ENCODE measurements at regions not wholly inside any gene's neighbourhood (a gene's known extent, or its start where the extent isn't known, plus 50 kb on each side); places are given as distances from the start of the nearest gene placed in this dataset.

GRCh38 chr4:154107337-154107736 lies 318.5 kb upstream of the SFRP2 start:
- Histone ChIP-seq H3K27ac (ENCODE audit: low read length) (no peak overlapping the region), H3K4me3 (ENCODE audit: control insufficient read depth in 1 of 2, extremely low read depth in 1 of 2, low read length in 1 of 2) (no peak overlapping the region), H3K4me1 (ENCODE audit: control insufficient read depth in 1 of 2, extremely low read depth in 1 of 2, insufficient read depth in 2 of 2, low read length in 2 of 2) (no peaks in the 10 kb centered on the region), H3K36me3 (ENCODE audit: control insufficient read depth in 2 of 2, extremely low read depth in 1 of 2, insufficient read depth in 1 of 2, low read length in 1 of 2) (no peaks in the 10 kb centered on the region), H3K27me3 (replicated peaks in 1 of 2; ENCODE audit: control insufficient read depth in 2 of 2, extremely low read depth in 1 of 2, insufficient read depth in 2 of 2, low read length in 1 of 2) (no peaks in the 10 kb centered on the region), H3K9me3 (no peaks in the 10 kb centered on the region)
- no CpG with 5 or more reads among the region's 2 CpGs for WGBS (ENCODE audit: insufficient coverage)
- Mint-ChIP-seq H3K9me3 (peaks cover 3 to 4% (median 3%) of the 10 kb centered on the region in 3 donors), H3K36me3 (no peaks in the 10 kb centered on the region), H3K27ac (no peak overlapping the region), H3K4me3 (no peak overlapping the region), H3K4me1 (no peaks in the 10 kb centered on the region), H3K27me3 (peaks cover 21 to 24% of the 10 kb centered on the region in 2 donors)
- ChIA-PET POLR2A (no interaction called here), CTCF (no interaction called here)
- no peak for DNase-seq
- ATAC-seq (replicated peaks in 1 of 4), result no peak

- no peak overlapping the region for H3K27ac ChIP-seq (ENCODE audit: low read length)
- H3K4me3 ChIP-seq (ENCODE audit: control insufficient read depth in 1 of 2, extremely low read depth in 1 of 2, low read length in 1 of 2), result no peak overlapping the region
- Mint-ChIP-seq H3K27me3 (peaks cover 3 to 5% of the 10 kb centered on the region in 2 donors), H3K4me3 (no peak overlapping the region), H3K9me3 (no peaks in the 10 kb centered on the region), H3K36me3 (no peaks in the 10 kb centered on the region), H3K4me1 (no peaks in the 10 kb centered on the region), H3K27ac (no peak overlapping the region)
- H3K4me1 ChIP-seq (ENCODE audit: control insufficient read depth in 1 of 2, extremely low read depth in 1 of 2, insufficient read depth in 2 of 2, low read length in 2 of 2), result no peaks in the 10 kb centered on the region
- CTCF ChIA-PET, result no interaction called here
- 0% methylated on average over 1 of the region's 2 CpGs for WGBS (ENCODE audit: insufficient coverage)
- ATAC-seq (replicated peaks in 1 of 4), result no peak
- H3K9me3 ChIP-seq, result no peaks in the 10 kb centered on the region
- H3K36me3 ChIP-seq (ENCODE audit: control insufficient read depth in 2 of 2, extremely low read depth in 1 of 2, insufficient read depth in 1 of 2, low read length in 1 of 2), result no peaks in the 10 kb centered on the region
- POLR2A ChIA-PET, result no interaction called here
- no peak for DNase-seq
- no peaks in the 10 kb centered on the region for H3K27me3 ChIP-seq (replicated peaks in 1 of 2; ENCODE audit: control insufficient read depth in 2 of 2, extremely low read depth in 1 of 2, insufficient read depth in 2 of 2, low read length in 1 of 2)
Measured at GRCh38 chr4:154088741-154089140, 299.9 kb upstream of the SFRP2 start.

DNA sequence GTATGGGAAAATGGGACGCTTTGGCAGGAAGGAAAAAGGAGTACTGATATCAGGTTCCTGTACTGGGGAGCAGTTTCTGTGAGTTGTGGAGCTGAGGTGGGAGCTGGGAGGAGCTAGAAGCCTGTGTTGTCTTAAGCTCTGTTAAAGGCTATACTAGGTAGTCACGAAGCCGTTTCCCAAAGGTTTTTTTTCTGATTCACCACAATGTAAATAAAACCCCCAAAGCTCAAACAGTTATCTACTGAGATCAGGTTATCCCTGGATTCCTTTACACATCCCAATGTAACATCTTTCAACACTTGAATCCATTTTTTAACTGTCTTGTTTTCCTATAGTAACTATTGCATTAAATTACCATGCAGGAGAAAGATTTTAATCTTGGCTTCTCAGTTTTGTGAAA lies 297.4 kb upstream of the SFRP2 start:
- no peak overlapping the region for H3K4me3 ChIP-seq (ENCODE audit: control insufficient read depth in 1 of 2, extremely low read depth in 1 of 2, low read length in 1 of 2)
- H3K9me3 Mint-ChIP-seq, result no peaks in the 10 kb centered on the region
- peaks cover 2 to 4% of the 10 kb centered on the region in 2 donors for H3K27me3 Mint-ChIP-seq
- no peaks in the 10 kb centered on the region for H3K36me3 Mint-ChIP-seq
- H3K27me3 ChIP-seq (replicated peaks in 1 of 2; ENCODE audit: control insufficient read depth in 2 of 2, extremely low read depth in 1 of 2, insufficient read depth in 2 of 2, low read length in 1 of 2), result no peaks in the 10 kb centered on the region
- POLR2A ChIA-PET, result interaction anchor here in 1 of 2 donors (0.6 kb wide), 1 partner anchor 16 kb away, joined by 3 read pairs; no protein-coding TSS in a partner anchor
- ATAC-seq (replicated peaks in 1 of 4) (no peak), DNase-seq (no peak)
- H3K27ac Mint-ChIP-seq, result no peak overlapping the region
- no peaks in the 10 kb centered on the region for H3K4me1 Mint-ChIP-seq
- H3K4me3 Mint-ChIP-seq, result no peak overlapping the region
- H3K27ac ChIP-seq (ENCODE audit: low read length), result no peak overlapping the region
- CTCF ChIA-PET, result no interaction called here
- H3K36me3 ChIP-seq (ENCODE audit: control insufficient read depth in 2 of 2, extremely low read depth in 1 of 2, insufficient read depth in 1 of 2, low read length in 1 of 2), result no peaks in the 10 kb centered on the region
- H3K9me3 ChIP-seq, result no peaks in the 10 kb centered on the region
- no peaks in the 10 kb centered on the region for H3K4me1 ChIP-seq (ENCODE audit: control insufficient read depth in 1 of 2, extremely low read depth in 1 of 2, insufficient read depth in 2 of 2, low read length in 2 of 2)
- 20% methylated on average over 1 of the region's 3 CpGs for WGBS (ENCODE audit: insufficient coverage)

- no peak for DNase-seq
- peaks cover 4 to 10% of the 10 kb centered on the region in 2 donors for H3K27me3 Mint-ChIP-seq
- no peaks in the 10 kb centered on the region for H3K36me3 Mint-ChIP-seq
- H3K4me1 ChIP-seq (ENCODE audit: control insufficient read depth in 1 of 2, extremely low read depth in 1 of 2, insufficient read depth in 2 of 2, low read length in 2 of 2), result no peaks in the 10 kb centered on the region
- no peaks in the 10 kb centered on the region for H3K9me3 ChIP-seq
- H3K4me3 Mint-ChIP-seq, result no peak overlapping the region
- H3K27ac Mint-ChIP-seq, result no peak overlapping the region
- H3K9me3 Mint-ChIP-seq, result no peaks in the 10 kb centered on the region
- no CpG with 5 or more reads among the region's 1 CpG for WGBS (ENCODE audit: insufficient coverage)
- no peaks in the 10 kb centered on the region for H3K36me3 ChIP-seq (ENCODE audit: control insufficient read depth in 2 of 2, extremely low read depth in 1 of 2, insufficient read depth in 1 of 2, low read length in 1 of 2)
- no peaks in the 10 kb centered on the region for H3K27me3 ChIP-seq (replicated peaks in 1 of 2; ENCODE audit: control insufficient read depth in 2 of 2, extremely low read depth in 1 of 2, insufficient read depth in 2 of 2, low read length in 1 of 2)
- ATAC-seq (replicated peaks in 1 of 4), result no peak
- H3K4me3 ChIP-seq (ENCODE audit: control insufficient read depth in 1 of 2, extremely low read depth in 1 of 2, low read length in 1 of 2), result no peak overlapping the region
- H3K27ac ChIP-seq (ENCODE audit: low read length), result no peak overlapping the region
- POLR2A ChIA-PET, result no interaction called here
- no peaks in the 10 kb centered on the region for H3K4me1 Mint-ChIP-seq
- CTCF ChIA-PET, result no interaction called here
Measured at GRCh38 chr4:154084864-154085263, 296.0 kb upstream of the SFRP2 start.

DNA sequence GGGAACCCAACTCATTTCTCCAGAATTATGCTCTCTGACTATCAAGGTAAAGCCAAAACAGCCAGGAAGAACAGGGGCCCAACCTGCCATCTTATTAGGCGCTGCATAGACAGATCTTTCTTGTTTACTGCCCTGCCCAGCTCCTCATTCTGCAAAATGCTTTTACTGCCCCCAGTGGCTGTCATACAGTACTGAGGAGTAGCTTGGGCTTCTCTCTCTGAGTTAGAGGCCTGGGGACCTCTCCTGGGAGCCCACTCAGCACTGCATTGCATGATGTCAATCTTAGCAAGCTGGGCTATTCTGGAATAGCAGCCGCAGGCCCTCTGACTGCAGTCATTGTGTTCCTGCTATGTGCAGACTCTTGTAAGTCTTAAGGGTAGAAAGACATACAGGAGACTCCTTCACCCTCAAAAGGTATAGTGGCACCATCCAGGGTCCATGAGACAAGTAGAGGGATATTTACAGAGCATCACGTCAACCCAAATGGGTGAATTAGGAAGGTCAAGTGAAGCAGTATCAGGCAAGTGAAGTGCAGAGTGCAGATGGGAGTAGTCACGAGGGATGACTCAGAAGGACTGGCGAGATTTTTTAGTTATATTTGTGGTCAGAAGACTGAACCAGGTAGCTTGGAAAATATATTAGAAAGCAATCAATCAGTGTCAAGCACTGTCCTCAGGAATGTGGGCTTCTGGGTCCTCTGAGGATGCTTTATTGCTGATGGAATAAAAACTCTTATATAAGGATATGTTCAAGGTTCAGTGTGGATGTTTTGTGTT lies 294.1 kb upstream of the SFRP2 start:
- Mint-ChIP-seq H3K4me1 (no peaks in the 10 kb centered on the region), H3K27ac (no peak overlapping the region), H3K27me3 (peaks cover 4 to 10% of the 10 kb centered on the region in 2 donors), H3K36me3 (no peaks in the 10 kb centered on the region), H3K9me3 (no peaks in the 10 kb centered on the region), H3K4me3 (no peak overlapping the region)
- H3K36me3 ChIP-seq (ENCODE audit: control insufficient read depth in 2 of 2, extremely low read depth in 1 of 2, insufficient read depth in 1 of 2, low read length in 1 of 2), result no peaks in the 10 kb centered on the region
- no peak overlapping the region for H3K4me3 ChIP-seq (ENCODE audit: control insufficient read depth in 1 of 2, extremely low read depth in 1 of 2, low read length in 1 of 2)
- H3K9me3 ChIP-seq, result no peaks in the 10 kb centered on the region
- no peaks in the 10 kb centered on the region for H3K27me3 ChIP-seq (replicated peaks in 1 of 2; ENCODE audit: control insufficient read depth in 2 of 2, extremely low read depth in 1 of 2, insufficient read depth in 2 of 2, low read length in 1 of 2)
- DNase-seq, result peak in 1 of 35 experiments; percentile 8
- ChIA-PET POLR2A (no interaction called here), CTCF (no interaction called here)
- no peaks in the 10 kb centered on the region for H3K4me1 ChIP-seq (ENCODE audit: control insufficient read depth in 1 of 2, extremely low read depth in 1 of 2, insufficient read depth in 2 of 2, low read length in 2 of 2)
- 81% methylated on average over 3 of the region's 5 CpGs for WGBS (ENCODE audit: insufficient coverage)
- H3K27ac ChIP-seq (ENCODE audit: low read length), result no peak overlapping the region
- no peak for ATAC-seq (replicated peaks in 1 of 4)

DNA sequence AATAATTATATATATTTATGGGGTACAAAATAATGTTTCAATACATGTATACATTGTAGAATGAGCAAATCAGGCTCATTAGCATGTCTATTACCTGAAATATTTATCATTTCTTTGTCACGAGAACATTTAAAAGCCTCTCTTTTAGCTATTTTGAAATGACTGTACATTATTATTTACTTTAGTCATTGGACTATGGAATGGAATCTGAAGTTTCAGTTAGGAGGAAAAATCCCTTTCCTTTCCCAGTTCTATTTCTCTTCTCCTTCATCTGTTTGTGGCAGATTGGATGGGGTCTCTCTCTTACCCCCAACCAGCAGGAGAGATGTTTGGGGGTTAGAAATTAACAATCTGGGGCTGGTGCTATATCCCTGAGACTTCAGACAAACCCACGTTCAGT lies 292.5 kb upstream of the SFRP2 start:
- DNase-seq (no peak), ATAC-seq (replicated peaks in 1 of 4) (no peak)
- ChIA-PET POLR2A (no interaction called here), CTCF (no interaction called here)
- H3K9me3 ChIP-seq, result no peaks in the 10 kb centered on the region
- no peaks in the 10 kb centered on the region for H3K36me3 ChIP-seq (ENCODE audit: control insufficient read depth in 2 of 2, extremely low read depth in 1 of 2, insufficient read depth in 1 of 2, low read length in 1 of 2)
- H3K27ac ChIP-seq (ENCODE audit: low read length), result no peak overlapping the region
- H3K4me3 Mint-ChIP-seq, result no peak overlapping the region
- no CpG with 5 or more reads among the region's 2 CpGs for WGBS (ENCODE audit: insufficient coverage)
- no peak overlapping the region for H3K4me3 ChIP-seq (ENCODE audit: control insufficient read depth in 1 of 2, extremely low read depth in 1 of 2, low read length in 1 of 2)
- H3K9me3 Mint-ChIP-seq, result no peaks in the 10 kb centered on the region
- H3K27me3 ChIP-seq (replicated peaks in 1 of 2; ENCODE audit: control insufficient read depth in 2 of 2, extremely low read depth in 1 of 2, insufficient read depth in 2 of 2, low read length in 1 of 2), result no peaks in the 10 kb centered on the region
- no peaks in the 10 kb centered on the region for H3K4me1 Mint-ChIP-seq
- H3K27ac Mint-ChIP-seq, result no peak overlapping the region
- H3K36me3 Mint-ChIP-seq, result no peaks in the 10 kb centered on the region
- H3K27me3 Mint-ChIP-seq, result peaks cover 4 to 10% of the 10 kb centered on the region in 2 donors
- no peaks in the 10 kb centered on the region for H3K4me1 ChIP-seq (ENCODE audit: control insufficient read depth in 1 of 2, extremely low read depth in 1 of 2, insufficient read depth in 2 of 2, low read length in 2 of 2)

All from T-cell (primary cell).